NCI-H146 treated with DMSO at 0.1 percent for 48 hours (cell line): ENCODE measurements at regions not wholly inside any gene's neighbourhood (a gene's known extent, or its start where the extent isn't known, plus 50 kb on each side); places are given as distances from the start of the nearest gene placed in this dataset.

ENCODE experiments used
- DNase-seq: peaks from one replicate; lab custom pipeline; 2025; ENCODE audit not compliant: unreplicated experiment; lab: John Stamatoyannopoulos, UW

- DNase-seq = no peak
Measured at GRCh38 chr3:64321747-64322146, 96.5 kb upstream of the PRICKLE2 start.

DNA sequence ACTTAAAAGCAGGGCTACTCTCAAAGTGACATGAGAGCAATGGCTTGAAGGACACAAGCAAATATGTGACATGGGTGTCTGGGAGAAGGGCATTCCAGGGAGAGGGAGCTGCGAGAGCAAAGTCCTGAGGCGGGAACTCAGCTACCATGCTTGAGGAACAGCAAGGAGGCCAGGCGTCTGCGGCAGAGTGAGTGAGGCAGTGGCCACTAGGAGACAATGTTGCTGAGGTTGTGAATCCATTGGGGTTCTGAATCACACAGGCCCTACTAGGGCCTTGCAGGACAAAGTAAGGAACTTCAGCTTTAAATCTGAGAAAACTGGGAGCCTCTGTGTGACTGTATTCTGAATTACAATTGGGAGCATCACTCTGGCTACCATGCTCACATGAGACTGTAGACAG lies 94.1 kb upstream of the PRICKLE2 start:
- DNase-seq = no peak

DNA sequence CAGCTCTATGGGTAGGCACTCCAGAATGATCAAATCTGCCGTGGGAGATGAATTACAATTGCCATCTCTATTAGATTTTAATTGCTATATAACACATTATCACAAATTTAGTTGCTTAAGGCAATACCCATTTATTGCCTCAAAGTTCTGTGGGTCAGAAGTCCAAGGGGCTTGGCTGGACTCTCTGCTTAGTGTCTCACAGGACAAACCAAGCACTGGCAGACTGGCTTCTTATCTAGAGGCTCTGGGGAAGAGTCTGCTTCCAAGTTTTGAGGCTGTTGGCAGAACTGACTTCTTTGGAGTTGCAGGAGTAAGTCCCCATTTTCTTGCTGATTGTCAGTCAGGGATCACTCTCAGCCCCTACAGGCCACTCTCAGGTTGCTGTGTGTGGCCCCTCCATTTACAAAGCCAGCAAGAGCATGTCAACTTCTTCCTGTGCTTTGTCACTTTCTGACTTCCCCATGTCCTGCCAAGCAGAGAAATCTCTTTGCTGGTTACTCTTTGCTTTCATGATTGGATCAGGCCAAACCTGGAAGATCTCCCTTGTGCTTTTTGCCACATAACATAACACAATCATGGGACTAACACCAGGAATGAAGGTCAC lies 93.5 kb upstream of the PRICKLE2 start:
- no peak for DNase-seq

- DNase-seq = no peak
Measured at GRCh38 chr3:64318001-64318400, 92.7 kb upstream of the PRICKLE2 start.

DNA sequence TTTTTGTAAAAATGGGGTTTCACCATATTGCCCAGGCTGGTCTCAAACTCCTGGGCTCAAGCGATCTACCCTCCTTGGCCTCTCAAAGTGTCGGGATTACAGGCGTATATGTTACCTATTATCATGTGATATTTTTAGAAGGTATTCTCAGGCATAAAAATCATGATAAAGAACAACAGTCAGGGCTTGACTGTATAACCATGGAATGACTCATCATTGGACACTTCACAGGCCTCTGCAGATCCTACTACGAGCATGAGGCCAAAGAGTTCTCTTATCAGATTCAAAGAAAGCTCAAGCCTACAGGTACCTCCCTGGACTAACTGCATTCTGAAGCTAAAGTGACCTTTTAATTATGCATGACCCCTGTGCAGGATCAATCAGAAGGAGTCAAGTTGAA lies 91.7 kb upstream of the PRICKLE2 start:
- no peak for DNase-seq

- DNase-seq = no peak
Measured at GRCh38 chr3:64311424-64312061, 86.3 kb upstream of the PRICKLE2 start.

GRCh38 chr3:64308931-64309330 lies 83.7 kb upstream of the PRICKLE2 start:
- no peak for DNase-seq

GRCh38 chr3:64306745-64307144 lies 81.5 kb upstream of the PRICKLE2 start:
- no peak for DNase-seq

DNA sequence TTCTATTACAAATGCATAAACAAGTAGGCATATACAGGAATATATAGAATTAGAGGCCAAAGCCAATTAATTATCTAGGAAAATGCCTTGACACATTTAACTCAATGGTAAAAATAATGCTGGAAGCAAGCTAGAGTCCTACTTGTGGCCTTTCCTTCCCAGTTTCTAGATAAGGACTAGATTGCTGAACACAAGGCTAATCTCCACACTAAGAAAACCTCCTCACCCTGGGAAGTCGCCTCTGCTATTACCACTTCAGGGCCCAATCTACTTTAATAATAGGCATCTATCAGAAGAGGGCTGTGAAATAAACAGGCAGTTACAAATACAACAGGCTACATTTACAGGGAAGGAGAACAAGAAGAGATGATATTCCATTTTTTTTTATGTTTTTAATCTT lies 80.5 kb upstream of the PRICKLE2 start:
- no peak for DNase-seq

DNA sequence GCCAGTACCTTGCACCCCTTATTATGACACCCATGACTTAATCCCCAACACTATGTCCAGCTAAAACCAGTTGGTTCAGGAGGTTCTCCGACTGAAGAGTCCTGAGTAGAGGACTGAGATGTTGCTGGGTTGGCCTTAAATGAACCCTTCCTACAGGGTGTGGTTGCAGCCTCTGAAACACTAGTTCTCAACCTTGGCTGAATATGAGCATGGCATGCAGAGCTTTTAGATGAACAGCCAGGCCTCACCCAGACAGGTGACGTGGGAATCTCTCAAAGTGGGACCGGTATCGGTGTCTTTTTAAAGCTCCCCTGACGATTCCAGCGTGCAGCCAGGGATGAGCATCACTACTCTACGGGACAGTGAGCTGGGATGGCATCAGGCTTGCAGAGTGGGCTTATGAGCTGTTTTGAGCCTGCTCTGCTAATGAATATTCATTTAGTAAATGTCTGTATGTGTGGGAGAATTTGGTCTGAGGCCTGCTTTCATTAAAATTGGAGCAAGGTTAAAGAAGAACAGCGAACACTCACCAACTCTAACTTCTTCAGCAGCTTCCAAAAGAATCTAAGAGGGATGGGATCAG lies 79.7 kb upstream of the PRICKLE2 start:
- DNase-seq = no peak

DNA sequence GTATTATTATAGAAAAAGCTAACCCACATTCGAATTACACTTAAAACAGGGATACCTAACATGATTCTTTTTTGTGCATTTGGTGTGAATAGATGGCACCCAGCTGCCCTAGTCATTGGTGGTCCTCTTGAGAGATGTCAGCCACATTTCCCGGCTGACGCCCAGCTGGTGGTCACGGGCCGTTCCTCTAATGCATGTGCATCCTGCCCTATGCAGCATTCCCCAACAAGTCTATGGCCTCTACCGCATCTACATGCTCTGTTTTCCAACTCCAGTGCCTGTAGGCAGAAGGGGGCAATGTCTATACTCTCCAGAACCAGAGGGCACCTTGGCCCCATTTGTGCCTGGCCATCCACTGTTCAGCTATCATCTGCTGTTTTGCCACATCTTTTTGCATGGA lies 78.6 kb upstream of the PRICKLE2 start:
- DNase-seq = no peak

DNA sequence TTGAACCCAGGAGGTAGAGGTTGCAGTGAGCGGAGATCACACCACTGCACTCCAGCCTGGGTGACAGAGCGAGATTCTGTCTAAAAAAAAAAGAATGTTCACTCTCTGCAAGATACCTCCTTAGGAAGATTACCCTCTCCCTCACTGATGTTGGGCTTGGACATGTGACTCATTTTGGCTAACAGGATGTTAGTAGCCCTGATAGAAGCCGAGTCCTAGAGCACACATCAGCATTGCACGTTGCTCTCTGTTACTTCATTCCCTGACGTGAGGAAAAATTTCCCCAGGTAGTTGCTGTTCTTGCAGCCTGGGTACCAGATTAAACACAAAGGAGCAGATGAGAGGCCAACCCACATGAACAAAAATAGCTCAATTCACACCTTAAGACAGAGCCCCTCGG lies 78.1 kb upstream of the PRICKLE2 start:
- no peak for DNase-seq

DNA sequence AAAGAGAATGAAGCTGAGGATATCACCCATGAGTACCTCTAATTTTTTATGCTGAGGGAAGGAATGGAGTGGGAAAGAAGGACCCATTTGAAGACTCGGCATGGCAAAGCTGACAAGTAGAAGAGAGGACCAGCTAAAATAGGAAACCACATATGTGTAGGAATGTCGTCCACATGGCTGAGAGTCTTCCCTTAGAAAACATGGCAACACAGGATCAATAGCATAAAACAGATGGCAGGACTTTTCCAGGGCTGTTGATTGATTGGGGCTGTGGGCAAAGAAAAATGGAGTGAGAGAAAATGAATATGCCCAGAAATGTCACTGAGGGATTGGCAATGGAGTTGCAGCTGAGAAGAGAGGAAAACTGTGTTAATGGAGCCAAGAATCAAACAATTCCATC lies 76.2 kb upstream of the PRICKLE2 start:
- DNase-seq = no peak

DNA sequence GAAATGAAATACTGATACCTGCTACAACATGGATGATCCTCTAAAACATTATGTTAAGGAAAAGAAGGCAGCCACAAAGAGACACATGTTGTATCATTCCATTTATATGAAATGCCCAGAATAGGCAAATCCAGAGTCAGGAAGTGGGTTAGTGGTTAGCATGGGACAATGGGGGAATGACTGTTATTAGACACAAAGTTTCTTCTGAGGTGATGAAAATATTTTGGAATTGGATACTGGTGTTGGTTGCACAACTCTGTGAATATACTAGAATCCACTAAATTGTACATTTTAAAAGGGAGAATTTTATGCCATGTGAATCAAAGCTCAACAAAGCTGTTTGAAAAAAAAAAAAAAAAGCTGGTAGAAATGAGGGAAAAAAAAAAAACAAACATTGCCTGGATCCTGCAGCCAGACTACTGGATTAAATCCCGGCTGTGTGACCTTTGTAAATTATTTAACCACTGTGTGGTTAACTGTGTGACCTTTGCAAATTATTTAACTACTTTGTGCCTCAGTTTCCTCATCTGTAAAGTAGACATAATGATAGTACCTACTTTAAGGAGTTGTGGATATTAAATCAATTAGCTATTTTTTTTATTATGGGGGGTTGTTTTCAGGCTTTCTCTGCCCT lies 75.6 kb upstream of the PRICKLE2 start:
- DNase-seq = no peak

DNA sequence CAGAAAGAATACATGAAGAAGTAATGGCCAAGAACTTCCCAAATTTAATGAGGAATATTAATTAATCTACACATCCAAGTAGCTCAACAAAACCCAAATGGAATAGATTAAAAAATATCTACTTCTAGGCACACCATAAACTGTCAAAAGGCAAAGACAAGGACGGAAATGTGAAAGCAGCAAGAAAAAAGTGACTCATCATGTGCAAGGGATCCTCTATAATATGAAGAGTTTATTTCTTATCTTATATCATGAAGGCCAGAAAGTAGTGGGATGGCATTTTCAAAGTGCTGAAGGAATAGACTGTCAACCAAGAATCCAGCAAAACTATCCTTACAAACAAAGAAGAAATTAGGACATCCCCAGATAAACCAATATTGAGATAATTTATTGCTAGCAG lies 73.9 kb upstream of the PRICKLE2 start:
- no peak for DNase-seq

DNA sequence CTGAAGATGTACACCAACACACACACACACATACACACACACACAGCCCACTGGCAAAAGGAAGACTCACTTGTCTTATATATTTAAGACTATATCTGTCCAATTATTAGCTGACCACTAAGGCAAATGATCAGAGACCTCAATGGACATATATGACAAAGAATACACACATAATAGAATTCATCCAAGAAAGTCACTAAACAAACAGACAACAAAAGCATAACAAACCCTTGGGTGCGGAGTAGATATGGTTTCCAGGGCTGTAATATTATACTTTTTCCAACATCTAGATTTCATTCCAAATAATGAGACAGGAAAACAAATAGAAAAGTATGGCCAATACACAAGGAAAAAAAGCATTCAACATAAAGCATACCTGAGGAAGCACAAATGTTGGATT lies 72.3 kb upstream of the PRICKLE2 start:
- no peak for DNase-seq

DNA sequence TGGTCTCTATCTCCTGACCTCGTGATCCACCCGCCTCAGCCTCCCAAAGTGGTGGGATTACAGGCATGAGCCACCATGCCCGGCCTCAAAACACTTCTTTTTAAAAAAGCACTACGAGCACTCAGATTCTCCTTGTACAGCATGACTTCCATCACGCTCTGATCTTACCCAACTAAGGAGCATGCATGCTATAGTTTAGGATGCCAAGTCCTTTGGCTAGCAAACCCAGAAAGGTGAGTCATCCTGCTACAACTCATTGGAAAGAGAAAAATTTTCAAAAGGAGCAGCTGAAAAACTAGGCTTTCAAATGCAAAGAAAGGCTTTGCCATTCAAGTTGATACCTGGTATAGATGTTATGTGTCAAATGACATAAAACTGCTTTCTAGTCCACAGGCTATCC lies 70.3 kb upstream of the PRICKLE2 start:
- DNase-seq = no peak

GRCh38 chr3:64294771-64295170 lies 69.5 kb upstream of the PRICKLE2 start:
- no peak for DNase-seq

GRCh38 chr3:64293121-64293520 lies 67.9 kb upstream of the PRICKLE2 start:
- DNase-seq = no peak

GRCh38 chr3:64291956-64292355 lies 66.7 kb upstream of the PRICKLE2 start:
- DNase-seq = no peak

DNA sequence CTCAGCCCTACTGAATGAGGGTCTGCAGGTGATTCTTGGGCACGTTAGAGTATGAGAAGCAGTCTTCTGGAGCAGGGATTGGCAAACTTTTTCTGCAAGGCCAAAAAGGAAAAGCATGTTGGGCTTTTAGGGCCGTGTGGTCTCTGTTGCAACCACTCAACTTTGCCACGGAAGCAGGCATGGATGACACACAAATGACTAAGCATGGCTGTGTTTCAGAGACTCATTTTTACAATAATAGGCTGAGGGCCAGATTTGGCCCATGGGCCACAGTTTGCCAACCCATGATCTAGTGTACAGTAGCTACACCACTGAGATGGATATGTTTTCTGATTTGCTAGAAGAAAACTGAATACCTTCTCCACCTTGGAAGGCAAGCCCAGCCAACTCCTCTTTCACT lies 66.1 kb upstream of the PRICKLE2 start:
- no peak for DNase-seq

- no peak for DNase-seq
Measured at GRCh38 chr3:64290864-64291263, 65.6 kb upstream of the PRICKLE2 start.
